A549 (cell line): ENCODE measurements at regions not wholly inside any gene's neighbourhood (a gene's known extent, or its start where the extent isn't known, plus 50 kb on each side); places are given as distances from the start of the nearest gene placed in this dataset.

Experiments used
- ATAC-seq, 2 experiments: fragments of 200-7000 bp in 1 of 2; fragments of >200 bp in 1 of 2; cut with Nextera tagmentation in 1 of 2; cut with Tn5 transposase in 1 of 2; 3 replicates each; pipeline versions ENCODE4 v1.8.0 to v1.9.1; 2018 to 2020; ENCODE audit warnings: mild to moderate bottlenecking in 1 of 2, moderate library complexity in 1 of 2
- CTCF ChIA-PET: fragments of 300-600 bp; sonication (Branson Sonifier 250); formaldehyde crosslinking; extraction: SDS; loops from one replicate; lab custom pipeline; 2021; ENCODE audit warnings: antibody characterized with exemption, inconsistent platforms; lab: Yijun Ruan, JAX
- POLR2A ChIA-PET: fragments of 350-600 bp; formaldehyde crosslinking; extraction: SDS; loops from one replicate; lab custom pipeline; 2021; ENCODE audit warnings: antibody characterized with exemption, inconsistent platforms; lab: Yijun Ruan, JAX
- DNase-seq, 2 experiments: peaks; one replicate each; pipeline versions ENCODE4 v3.0.0 to v3.0.0-alpha.2; 2011 to 2016; ENCODE audit warnings: low read depth in 1 of 2, low spot score in 1 of 2
- FAIRE-seq: peaks from 2 replicates; lab custom pipeline; 2011; peaks lifted over from hg19 to GRCh38; lab: Jason Lieb, UNC
- H3K27ac ChIP-seq, 2 experiments: fragments of >200 bp; sonication (Bioruptor Twin); formaldehyde crosslinking; 3 replicates each; pipeline ENCODE4 v1.5.1; 2016 to 2017
- H3K4me1 ChIP-seq: fragments of >200 bp; sonication (Bioruptor Twin); formaldehyde crosslinking; 3 replicates; pipeline ENCODE4 v1.6.1; 2016
- H3K4me2 ChIP-seq: fragments of >200 bp; sonication (Bioruptor Twin); formaldehyde crosslinking; 3 replicates; pipeline ENCODE4 v1.6.1; 2016
- H3K4me3 ChIP-seq: fragments of >200 bp; sonication (Bioruptor Twin); formaldehyde crosslinking; 3 replicates; pipeline ENCODE4 v1.5.1; 2016
- H3K9me3 ChIP-seq: fragments of >200 bp; sonication (Bioruptor Twin); formaldehyde crosslinking; 3 replicates; pipeline ENCODE4 v1.6.1; 2016
- BHLHE40 ChIP-seq: IDR thresholded peaks from 2 replicates; pipeline ENCODE4 v1.6.1; 2012; ENCODE audit warnings: low read depth, low read length, inconsistent platforms
- CHD2 ChIP-seq: fragments of 150-350 bp; IDR thresholded peaks from 2 replicates; pipeline ENCODE4 v1.6.1; 2014; ENCODE audit warnings: low read length; ENCODE audit not compliant: partially characterized antibody
- EHF ChIP-seq: fragments of 250-450 bp; sonication (Bioruptor Pico); IDR thresholded peaks from 2 replicates; pipeline ENCODE4 v1.5.0; 2020; ENCODE audit warnings: mild to moderate bottlenecking
- FOSB ChIP-seq: fragments of 250-450 bp; sonication (Bioruptor Pico); IDR thresholded peaks from 2 replicates; pipeline ENCODE4 v1.5.0; 2020; ENCODE audit warnings: mild to moderate bottlenecking, moderate library complexity
- HDAC2 ChIP-seq: fragments of 200-600 bp; sonication (generic); IDR thresholded peaks from 2 replicates; pipeline ENCODE4 v1.6.1; 2016
- HEYL ChIP-seq: fragments of 250-450 bp; sonication (Bioruptor Pico); IDR thresholded peaks from 2 replicates; pipeline ENCODE4 v1.8.0; 2021; ENCODE audit warnings: mild to moderate bottlenecking, moderate library complexity
- JUN ChIP-seq, 2 experiments: fragments of >200 bp; sonication (Bioruptor Twin); formaldehyde crosslinking; IDR thresholded peaks; 2 replicates in 1 of 2; 3 replicates in 1 of 2; pipeline ENCODE4 v1.6.1; 2016 to 2017
- NPAS2 ChIP-seq: fragments of 250-450 bp; sonication (Bioruptor Pico); IDR thresholded peaks from 2 replicates; pipeline ENCODE4 v1.8.0; 2022; ENCODE audit warnings: mild to moderate bottlenecking, moderate library complexity, borderline replicate concordance
- NR3C1 ChIP-seq: fragments of >200 bp; sonication (Bioruptor Twin); formaldehyde crosslinking; IDR thresholded peaks from 3 replicates; pipeline ENCODE4 v1.6.1; 2017
- PHF8 ChIP-seq: fragments of 200-600 bp; sonication (generic); IDR thresholded peaks from 2 replicates; pipeline ENCODE4 v1.6.1; 2016; ENCODE audit warnings: low read depth, mild to moderate bottlenecking, antibody characterized with exemption, moderate library complexity, borderline replicate concordance
- POLR2A ChIP-seq: IDR thresholded peaks from 2 replicates; pipeline ENCODE4 v1.6.1; 2012; ENCODE audit warnings: mild to moderate bottlenecking, low read length
- POLR2AphosphoS2 ChIP-seq: conservative IDR thresholded peaks from 2 replicates; pipeline ENCODE4 v1.6.1; 2012; ENCODE audit warnings: low read length, improper control_type of control experiment, inconsistent platforms
- RAD21 ChIP-seq, 2 experiments: fragments of >200 bp in 1 of 2; sonication (Bioruptor Twin) in 1 of 2; formaldehyde crosslinking in 1 of 2; IDR thresholded peaks in 1 of 2; conservative IDR thresholded peaks in 1 of 2; 2 replicates in 1 of 2; 3 replicates in 1 of 2; pipeline ENCODE4 v1.6.1; 2012 to 2018; ENCODE audit warnings: inconsistent platforms in 1 of 2
- RFX5 ChIP-seq: fragments of 450-650 bp; IDR thresholded peaks from 2 replicates; pipeline ENCODE4 v1.7.1; 2014; ENCODE audit warnings: antibody characterized with exemption, mild to moderate bottlenecking, moderate library complexity
- SMC3 ChIP-seq: fragments of >200 bp; sonication (Bioruptor Twin); formaldehyde crosslinking; IDR thresholded peaks from 3 replicates; pipeline ENCODE4 v1.6.1; 2018; ENCODE audit warnings: inconsistent platforms
- SREBF2 ChIP-seq: fragments of 450-650 bp; IDR thresholded peaks from 2 replicates; pipeline ENCODE4 v1.6.1; 2014; ENCODE audit warnings: mild to moderate bottlenecking, moderate library complexity
- ZFP36 ChIP-seq: fragments of 450-650 bp; IDR thresholded peaks from 2 replicates; pipeline ENCODE4 v1.6.1; 2014; ENCODE audit warnings: borderline replicate concordance; ENCODE audit not compliant: partially characterized antibody
- WGBS: methylation state at CpG from one replicate; pipeline ENCODE4 v1.1.6; 2017; ENCODE audit errors: missing lambda C conversion rate; 5-methylcytosine and 5-hydroxymethylcytosine counted together
- TF ChIP-seq, protein P1 (sequence below): fragments of >200 bp; sonication (Bioruptor Twin); formaldehyde crosslinking; IDR thresholded peaks from 3 replicates; pipeline ENCODE4 v1.5.1; 2016
- TF ChIP-seq, protein P2 (sequence below): fragments of 250-450 bp; sonication (Bioruptor Pico); IDR thresholded peaks from 2 replicates; pipeline ENCODE4 v1.5.0; 2021; ENCODE audit warnings: mild to moderate bottlenecking, moderate library complexity, borderline replicate concordance
- TF ChIP-seq, protein P3 (sequence below): fragments of 450-650 bp; IDR thresholded peaks from 2 replicates; pipeline ENCODE4 v1.6.1; 2014; ENCODE audit warnings: antibody characterized with exemption
- TF ChIP-seq, protein P4 (sequence below): fragments of 200-600 bp; sonication (generic); IDR thresholded peaks from 2 replicates; pipeline ENCODE4 v1.6.1; 2016; ENCODE audit warnings: antibody characterized with exemption, mild to moderate bottlenecking, moderate library complexity
- TF ChIP-seq, protein P5 (sequence below): fragments of >200 bp; sonication (Bioruptor Twin); formaldehyde crosslinking; IDR thresholded peaks from 2 replicates; pipeline ENCODE4 v1.6.1; 2016

DNA sequence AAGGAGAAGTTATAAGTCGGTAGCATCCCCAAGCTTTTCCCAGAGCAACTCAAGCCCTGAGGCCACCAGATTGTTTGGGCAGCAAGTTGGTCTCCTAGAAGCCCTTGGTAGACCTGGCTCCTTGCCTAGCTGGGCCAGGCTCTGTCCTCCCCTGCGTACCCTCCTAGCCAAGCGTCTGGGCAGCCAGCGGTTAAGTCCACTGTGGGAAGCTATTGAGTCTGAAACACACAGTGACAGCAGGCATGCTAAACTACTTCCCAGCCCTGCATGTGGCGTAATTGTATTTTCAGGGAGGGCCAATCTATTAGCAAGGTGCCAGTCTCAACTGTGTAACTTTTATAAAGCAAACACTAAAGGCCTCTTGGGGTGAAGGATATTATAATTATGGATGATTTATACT is 419.1 kb upstream of the RBFOX1 start (continued):
- TF ChIP-seq, protein P1, sequence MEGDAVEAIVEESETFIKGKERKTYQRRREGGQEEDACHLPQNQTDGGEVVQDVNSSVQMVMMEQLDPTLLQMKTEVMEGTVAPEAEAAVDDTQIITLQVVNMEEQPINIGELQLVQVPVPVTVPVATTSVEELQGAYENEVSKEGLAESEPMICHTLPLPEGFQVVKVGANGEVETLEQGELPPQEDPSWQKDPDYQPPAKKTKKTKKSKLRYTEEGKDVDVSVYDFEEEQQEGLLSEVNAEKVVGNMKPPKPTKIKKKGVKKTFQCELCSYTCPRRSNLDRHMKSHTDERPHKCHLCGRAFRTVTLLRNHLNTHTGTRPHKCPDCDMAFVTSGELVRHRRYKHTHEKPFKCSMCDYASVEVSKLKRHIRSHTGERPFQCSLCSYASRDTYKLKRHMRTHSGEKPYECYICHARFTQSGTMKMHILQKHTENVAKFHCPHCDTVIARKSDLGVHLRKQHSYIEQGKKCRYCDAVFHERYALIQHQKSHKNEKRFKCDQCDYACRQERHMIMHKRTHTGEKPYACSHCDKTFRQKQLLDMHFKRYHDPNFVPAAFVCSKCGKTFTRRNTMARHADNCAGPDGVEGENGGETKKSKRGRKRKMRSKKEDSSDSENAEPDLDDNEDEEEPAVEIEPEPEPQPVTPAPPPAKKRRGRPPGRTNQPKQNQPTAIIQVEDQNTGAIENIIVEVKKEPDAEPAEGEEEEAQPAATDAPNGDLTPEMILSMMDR = no peak
- TF ChIP-seq FOSB (no peak), CHD2 (no peak)
- TF ChIP-seq, protein P2, sequence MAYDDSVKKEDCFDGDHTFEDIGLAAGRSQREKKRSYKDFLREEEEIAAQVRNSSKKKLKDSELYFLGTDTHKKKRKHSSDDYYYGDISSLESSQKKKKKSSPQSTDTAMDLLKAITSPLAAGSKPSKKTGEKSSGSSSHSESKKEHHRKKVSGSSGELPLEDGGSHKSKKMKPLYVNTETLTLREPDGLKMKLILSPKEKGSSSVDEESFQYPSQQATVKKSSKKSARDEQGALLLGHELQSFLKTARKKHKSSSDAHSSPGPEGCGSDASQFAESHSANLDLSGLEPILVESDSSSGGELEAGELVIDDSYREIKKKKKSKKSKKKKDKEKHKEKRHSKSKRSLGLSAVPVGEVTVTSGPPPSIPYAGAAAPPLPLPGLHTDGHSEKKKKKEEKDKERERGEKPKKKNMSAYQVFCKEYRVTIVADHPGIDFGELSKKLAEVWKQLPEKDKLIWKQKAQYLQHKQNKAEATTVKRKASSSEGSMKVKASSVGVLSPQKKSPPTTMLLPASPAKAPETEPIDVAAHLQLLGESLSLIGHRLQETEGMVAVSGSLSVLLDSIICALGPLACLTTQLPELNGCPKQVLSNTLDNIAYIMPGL = no peak
- TF ChIP-seq, protein P3, sequence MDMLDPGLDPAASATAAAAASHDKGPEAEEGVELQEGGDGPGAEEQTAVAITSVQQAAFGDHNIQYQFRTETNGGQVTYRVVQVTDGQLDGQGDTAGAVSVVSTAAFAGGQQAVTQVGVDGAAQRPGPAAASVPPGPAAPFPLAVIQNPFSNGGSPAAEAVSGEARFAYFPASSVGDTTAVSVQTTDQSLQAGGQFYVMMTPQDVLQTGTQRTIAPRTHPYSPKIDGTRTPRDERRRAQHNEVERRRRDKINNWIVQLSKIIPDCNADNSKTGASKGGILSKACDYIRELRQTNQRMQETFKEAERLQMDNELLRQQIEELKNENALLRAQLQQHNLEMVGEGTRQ = no peak

DNA sequence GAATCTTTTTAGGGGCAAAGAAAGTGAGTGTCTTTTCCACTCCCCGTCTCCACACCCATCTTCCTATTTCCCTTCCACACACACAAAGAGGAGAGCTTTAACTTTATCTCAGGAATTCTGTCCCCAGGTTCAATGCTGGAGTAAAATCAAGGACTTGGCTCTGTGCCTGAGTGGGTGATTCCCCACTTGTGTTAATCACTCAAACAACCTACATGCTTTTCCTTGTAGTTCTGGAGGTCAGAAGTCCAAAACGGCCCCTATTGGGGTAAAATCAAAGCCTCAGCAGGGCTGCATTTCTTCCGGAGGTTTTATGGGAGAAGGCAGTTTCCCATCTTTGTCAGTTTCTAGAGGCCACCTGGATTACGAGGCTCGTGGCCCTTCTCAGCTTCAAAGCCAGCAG is 422.3 kb upstream of the RBFOX1 start:
- H3K4me2 ChIP-seq = no peak overlapping the region
- ChIA-PET CTCF (no interaction called here), POLR2A (no interaction called here)
- H3K27ac ChIP-seq = no peak overlapping the region
- DNase-seq = no peak
- no peak for FAIRE-seq
- 7% methylated on average over 5 of the region's 5 CpGs for WGBS
- H3K9me3 ChIP-seq = no peaks in the 10 kb centered on the region
- TF ChIP-seq SMC3 = no peak
- TF ChIP-seq, protein P4, sequence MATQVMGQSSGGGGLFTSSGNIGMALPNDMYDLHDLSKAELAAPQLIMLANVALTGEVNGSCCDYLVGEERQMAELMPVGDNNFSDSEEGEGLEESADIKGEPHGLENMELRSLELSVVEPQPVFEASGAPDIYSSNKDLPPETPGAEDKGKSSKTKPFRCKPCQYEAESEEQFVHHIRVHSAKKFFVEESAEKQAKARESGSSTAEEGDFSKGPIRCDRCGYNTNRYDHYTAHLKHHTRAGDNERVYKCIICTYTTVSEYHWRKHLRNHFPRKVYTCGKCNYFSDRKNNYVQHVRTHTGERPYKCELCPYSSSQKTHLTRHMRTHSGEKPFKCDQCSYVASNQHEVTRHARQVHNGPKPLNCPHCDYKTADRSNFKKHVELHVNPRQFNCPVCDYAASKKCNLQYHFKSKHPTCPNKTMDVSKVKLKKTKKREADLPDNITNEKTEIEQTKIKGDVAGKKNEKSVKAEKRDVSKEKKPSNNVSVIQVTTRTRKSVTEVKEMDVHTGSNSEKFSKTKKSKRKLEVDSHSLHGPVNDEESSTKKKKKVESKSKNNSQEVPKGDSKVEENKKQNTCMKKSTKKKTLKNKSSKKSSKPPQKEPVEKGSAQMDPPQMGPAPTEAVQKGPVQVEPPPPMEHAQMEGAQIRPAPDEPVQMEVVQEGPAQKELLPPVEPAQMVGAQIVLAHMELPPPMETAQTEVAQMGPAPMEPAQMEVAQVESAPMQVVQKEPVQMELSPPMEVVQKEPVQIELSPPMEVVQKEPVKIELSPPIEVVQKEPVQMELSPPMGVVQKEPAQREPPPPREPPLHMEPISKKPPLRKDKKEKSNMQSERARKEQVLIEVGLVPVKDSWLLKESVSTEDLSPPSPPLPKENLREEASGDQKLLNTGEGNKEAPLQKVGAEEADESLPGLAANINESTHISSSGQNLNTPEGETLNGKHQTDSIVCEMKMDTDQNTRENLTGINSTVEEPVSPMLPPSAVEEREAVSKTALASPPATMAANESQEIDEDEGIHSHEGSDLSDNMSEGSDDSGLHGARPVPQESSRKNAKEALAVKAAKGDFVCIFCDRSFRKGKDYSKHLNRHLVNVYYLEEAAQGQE = no peak
- no peak for TF ChIP-seq CHD2
- TF ChIP-seq POLR2AphosphoS2 = no peak
- TF ChIP-seq NPAS2 (CRISPR knock-in tag) = no peak
- TF ChIP-seq, protein P5, sequence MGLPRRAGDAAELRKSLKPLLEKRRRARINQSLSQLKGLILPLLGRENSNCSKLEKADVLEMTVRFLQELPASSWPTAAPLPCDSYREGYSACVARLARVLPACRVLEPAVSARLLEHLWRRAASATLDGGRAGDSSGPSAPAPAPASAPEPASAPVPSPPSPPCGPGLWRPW = no peak
- TF ChIP-seq PHF8 = no peak
- H3K4me3 ChIP-seq = no peak overlapping the region
- no peaks in the 10 kb centered on the region for H3K4me1 ChIP-seq
- no peak for ATAC-seq

DNA sequence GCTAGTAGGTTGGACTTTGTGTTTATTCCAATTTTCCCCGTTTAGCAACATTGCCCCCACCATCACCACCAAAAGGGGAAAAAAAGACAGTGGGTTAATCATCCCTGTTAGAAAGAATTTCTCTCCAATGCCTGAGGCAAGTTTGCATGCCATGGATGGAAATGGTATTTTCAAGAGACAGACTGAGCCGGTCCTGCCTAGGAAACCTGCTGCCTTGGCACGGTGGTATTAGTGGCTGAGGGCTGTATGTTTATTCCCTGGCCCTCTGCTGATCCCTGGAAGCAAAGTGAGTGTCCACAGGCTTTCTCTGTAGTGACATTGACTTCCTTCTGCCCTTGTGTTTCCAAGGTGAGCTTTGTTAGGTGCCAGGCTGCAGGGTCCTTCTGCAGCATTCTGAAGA is 427.0 kb upstream of the RBFOX1 start:
- Histone ChIP-seq H3K9me3 (no peaks in the 10 kb centered on the region), H3K4me2 (no peak overlapping the region), H3K4me3 (no peak overlapping the region), H3K4me1 (no peaks in the 10 kb centered on the region), H3K27ac (no peak overlapping the region)
- ChIA-PET CTCF (no interaction called here), POLR2A (no interaction called here)
- FAIRE-seq (no peak), DNase-seq (no peak), ATAC-seq (no peak)
- no peak for TF ChIP-seq HDAC2
- TF ChIP-seq EHF (CRISPR knock-in tag) = no peak
- no peak for TF ChIP-seq JUN (IDR thresholded peaks at IDR 0.05)
- TF ChIP-seq BHLHE40 = no peak
- TF ChIP-seq, protein P2 = no peak
- no peak for TF ChIP-seq RAD21 (conservative IDR thresholded peaks at IDR 0.05 in 1 of 2, IDR thresholded peaks at IDR 0.05 in 1 of 2)
- TF ChIP-seq RFX5 = no peak
- no peak for TF ChIP-seq POLR2A
- no peak for TF ChIP-seq NR3C1
- no peak for TF ChIP-seq SREBF2
- no peak for TF ChIP-seq HEYL (CRISPR knock-in tag)
- no peak for TF ChIP-seq ZFP36
- 1% methylated on average over 3 of the region's 3 CpGs for WGBS
